Right renal cortex interstitium (tissue), 3 donors: ENCODE measurements at regions not wholly inside any gene's neighbourhood (a gene's known extent, or its start where the extent isn't known, plus 50 kb on each side); places are given as distances from the start of the nearest gene placed in this dataset.
A peak's percentile ranks its signal among the peaks of the same experiment; 100 is the strongest.
"Not testable (repeated sequence)": the region's sequence is repeated elsewhere in the genome, so short reads cannot be mapped to it uniquely, and the experiment has no call there.

Source experiments
- DNase-seq, 3 donors: peaks; one replicate each; pipeline ENCODE4 v3.0.0-alpha.2; 2013; ENCODE audit warnings: low read depth in 3 of 3, low spot score in 2 of 3

- DNase-seq = no peak
These were observed 761.2 kb downstream of the TAF11L14 start for GRCh38 chr5:18395126-18396110.

GRCh38 chr5:18397371-18397770 is 763.1 kb downstream of the TAF11L14 start:
- DNase-seq = no peak

- peak in 2 of 3 donors; percentile 15 to 24 for DNase-seq
These were observed 763.6 kb downstream of the TAF11L14 start for GRCh38 chr5:18397891-18398290.

- DNase-seq = not testable (repeated sequence)
These were observed 765.4 kb downstream of the TAF11L14 start for GRCh38 chr5:18399461-18400327.

- DNase-seq = no peak
These were observed 768.9 kb downstream of the TAF11L14 start for GRCh38 chr5:18403141-18403540.

GRCh38 chr5:18403941-18404438 is 769.7 kb downstream of the TAF11L14 start:
- DNase-seq = no peak

GRCh38 chr5:18420711-18421110 is 786.5 kb downstream of the TAF11L14 start:
- DNase-seq = no peak

- DNase-seq = no peak
These were observed 799.1 kb downstream of the TAF11L14 start for GRCh38 chr5:18433336-18433735.

- DNase-seq = no peak
These were observed 803.9 kb downstream of the TAF11L14 start for GRCh38 chr5:18438126-18438525.

GRCh38 chr5:18455521-18455920 is 821.3 kb downstream of the TAF11L14 start:
- no peak for DNase-seq

- no peak for DNase-seq
These were observed 823.0 kb downstream of the TAF11L14 start for GRCh38 chr5:18457255-18457654.

- DNase-seq = no peak
These were observed 827.5 kb downstream of the TAF11L14 start for GRCh38 chr5:18461766-18462165.

GRCh38 chr5:18465833-18466681 is 831.8 kb downstream of the TAF11L14 start:
- DNase-seq = peak; percentile 43 to 45 (median 45)

GRCh38 chr5:18466731-18467130 is 832.5 kb downstream of the TAF11L14 start:
- no peak for DNase-seq

- DNase-seq = not testable (repeated sequence)
These were observed 837.5 kb downstream of the TAF11L14 start for GRCh38 chr5:18471791-18472190.

- DNase-seq = no peak
These were observed 849.2 kb downstream of the TAF11L14 start for GRCh38 chr5:18483451-18483850.

GRCh38 chr5:18487928-18488480 is 853.7 kb downstream of the TAF11L14 start:
- no peak for DNase-seq

- no peak for DNase-seq
These were observed 855.4 kb downstream of the TAF11L14 start for GRCh38 chr5:18489703-18490102.

GRCh38 chr5:18491349-18491748 is 857.1 kb downstream of the TAF11L14 start:
- DNase-seq = no peak

- no peak for DNase-seq
These were observed 860.9 kb downstream of the TAF11L14 start for GRCh38 chr5:18495157-18495556.
